ENCODE measurements at regions not wholly inside any gene's neighbourhood (a gene's known extent, or its start where the extent isn't known, plus 50 kb on each side); places are given as distances from the start of the nearest gene placed in this dataset.
"Not testable (repeated sequence)": the region's sequence is repeated elsewhere in the genome, so short reads cannot be mapped to it uniquely, and the experiment has no call there.

DNA sequence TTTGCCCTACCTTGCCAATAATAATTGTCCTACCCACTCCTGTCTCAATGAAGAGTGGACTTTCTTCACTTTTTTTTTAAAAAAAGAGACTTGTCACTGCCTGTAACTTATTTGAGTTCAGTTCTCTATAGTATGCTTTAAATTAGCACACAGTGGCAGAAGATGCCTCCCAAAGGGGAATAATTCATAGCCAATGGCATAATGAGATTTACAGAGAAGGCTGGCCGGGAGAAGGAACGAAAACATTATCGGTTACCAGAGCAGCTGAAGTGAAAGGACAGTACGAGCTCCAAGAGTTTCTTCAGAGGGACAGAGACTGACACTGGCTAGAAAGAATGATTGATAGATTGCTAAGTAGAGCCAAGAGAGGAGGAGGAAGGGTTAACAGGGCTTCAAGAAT, 356.3 kb downstream of the EMP1 start:
- no peak for DNase-seq

DNA sequence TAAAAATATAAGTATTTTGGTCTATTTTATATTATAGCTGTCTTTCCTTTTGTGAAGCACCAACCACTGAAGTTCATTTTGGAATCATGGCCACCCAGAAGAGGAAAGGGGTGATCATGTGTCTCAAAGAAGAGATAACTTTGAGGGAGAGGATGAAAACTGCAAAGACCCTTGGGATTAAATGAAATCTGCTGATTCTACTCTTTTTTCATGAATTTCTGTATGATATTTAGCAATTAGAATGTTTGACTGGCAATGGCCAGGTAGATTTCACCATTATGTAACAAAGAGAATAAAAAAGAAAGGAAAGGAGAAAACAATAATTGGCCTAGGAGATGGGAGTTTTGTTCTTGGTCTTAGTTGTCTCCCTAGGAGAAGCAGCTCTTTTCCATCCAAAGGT, 350.8 kb downstream of the EMP1 start:
- no peak for DNase-seq

DNA sequence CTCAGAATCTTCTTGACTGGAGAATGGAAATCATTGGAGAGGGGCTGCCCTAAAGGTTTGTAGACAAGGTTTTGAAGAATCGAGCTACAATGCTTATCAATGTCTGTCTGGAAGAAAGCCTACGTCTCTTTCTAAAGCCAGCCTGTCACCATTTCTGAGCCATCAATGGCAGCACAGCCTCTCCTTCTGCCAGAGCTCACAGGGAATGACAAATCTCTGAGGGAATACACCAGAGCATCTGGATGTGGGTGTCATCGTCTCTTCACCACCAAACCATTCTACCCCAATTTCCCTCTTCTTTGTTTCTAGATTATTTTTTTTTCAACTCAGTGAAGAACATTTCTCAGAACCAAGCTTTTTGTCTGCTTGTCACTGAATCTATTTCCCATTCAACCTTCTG, 349.7 kb downstream of the EMP1 start:
- DNase-seq, result no peak

DNA sequence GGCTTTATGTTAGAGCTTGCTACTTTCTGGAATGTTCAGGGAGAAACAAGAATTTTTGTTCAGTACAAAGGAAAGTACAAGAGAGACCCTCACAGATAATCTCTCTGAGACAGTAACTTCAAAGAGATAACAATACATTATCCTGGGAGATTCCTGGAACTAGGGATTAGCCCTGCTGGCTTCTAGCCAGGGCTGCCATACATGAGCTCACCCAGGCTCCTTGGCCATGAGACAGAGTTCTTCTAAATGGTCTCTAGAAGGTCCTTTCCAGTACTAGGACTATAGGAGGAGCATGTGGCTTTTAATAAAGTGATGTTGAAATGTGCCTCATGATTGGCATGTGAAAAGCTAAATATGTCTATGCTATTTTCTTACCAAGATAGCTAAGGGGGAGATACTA, 342.5 kb downstream of the EMP1 start:
- no peak for DNase-seq

DNA sequence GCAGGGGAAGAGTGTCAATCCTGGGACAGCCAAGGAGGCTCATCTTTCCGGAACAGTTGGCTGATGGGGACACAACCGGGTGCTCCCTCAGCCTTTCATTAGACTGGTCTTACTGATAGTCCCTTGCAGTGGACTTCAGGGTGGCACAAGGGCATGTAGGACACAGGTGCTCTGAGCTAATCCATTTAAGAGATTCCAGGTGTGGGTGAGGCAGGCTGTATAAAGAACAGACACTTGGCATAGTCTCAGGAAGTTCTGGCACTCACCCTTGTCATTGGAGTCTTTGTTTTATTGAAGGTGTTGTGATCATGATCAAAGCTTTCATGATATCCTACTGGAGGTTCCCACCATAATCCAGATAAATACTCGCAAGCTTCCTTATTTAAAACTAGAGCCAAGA, 341.6 kb downstream of the EMP1 start:
- DNase-seq, result no peak

DNA sequence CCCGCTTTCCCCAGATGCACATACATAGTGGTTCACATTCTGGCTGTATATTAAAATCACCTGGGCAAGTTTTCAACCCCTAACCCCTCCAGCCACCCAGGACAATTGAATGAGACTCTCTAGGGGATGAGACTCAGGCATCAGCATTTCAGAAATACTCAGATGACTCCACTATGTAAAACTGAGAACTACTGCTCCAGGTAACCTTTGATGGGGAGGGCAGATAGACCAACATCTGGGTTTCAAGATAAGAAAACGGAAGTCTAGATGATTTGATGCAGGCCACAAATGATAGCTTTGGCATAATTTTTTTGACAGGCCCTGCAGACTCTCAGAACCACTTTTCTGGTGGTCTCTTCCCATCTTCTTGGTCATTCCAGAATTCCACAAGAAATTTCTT, 341.1 kb downstream of the EMP1 start:
- no peak for DNase-seq

DNA sequence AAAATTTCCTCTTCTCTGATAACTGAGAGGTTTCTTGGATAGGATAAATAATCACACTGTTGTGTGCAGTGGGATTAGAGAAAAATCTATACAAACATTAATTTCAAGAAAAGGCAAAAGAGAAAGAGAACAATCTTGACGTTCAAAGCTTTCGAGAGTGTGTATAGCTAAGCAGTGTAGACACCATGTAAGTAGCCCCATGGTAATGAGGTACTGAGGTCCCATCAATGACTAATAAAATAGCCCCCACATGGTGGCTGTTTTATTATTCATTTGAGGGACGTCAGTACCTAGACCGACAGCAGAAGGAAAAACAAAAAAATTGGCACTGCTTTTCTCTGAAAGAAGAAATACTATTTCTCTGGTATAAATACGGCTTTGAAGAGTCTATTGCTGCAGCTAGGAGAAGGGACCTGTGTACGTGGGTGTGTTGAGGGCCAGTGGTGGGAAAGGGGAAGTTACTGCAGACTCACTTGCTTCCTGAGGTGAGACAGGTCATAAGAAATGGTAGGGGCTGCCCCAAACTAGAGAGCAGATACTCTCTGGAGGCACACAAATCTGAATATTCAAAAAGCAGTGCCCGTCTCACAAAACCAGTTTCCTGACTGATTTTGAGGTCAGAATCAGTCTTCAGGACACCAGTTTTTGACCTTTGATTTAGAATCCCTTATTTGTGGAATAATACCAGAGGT, 339.8 kb downstream of the EMP1 start:
- DNase-seq, result no peak

DNA sequence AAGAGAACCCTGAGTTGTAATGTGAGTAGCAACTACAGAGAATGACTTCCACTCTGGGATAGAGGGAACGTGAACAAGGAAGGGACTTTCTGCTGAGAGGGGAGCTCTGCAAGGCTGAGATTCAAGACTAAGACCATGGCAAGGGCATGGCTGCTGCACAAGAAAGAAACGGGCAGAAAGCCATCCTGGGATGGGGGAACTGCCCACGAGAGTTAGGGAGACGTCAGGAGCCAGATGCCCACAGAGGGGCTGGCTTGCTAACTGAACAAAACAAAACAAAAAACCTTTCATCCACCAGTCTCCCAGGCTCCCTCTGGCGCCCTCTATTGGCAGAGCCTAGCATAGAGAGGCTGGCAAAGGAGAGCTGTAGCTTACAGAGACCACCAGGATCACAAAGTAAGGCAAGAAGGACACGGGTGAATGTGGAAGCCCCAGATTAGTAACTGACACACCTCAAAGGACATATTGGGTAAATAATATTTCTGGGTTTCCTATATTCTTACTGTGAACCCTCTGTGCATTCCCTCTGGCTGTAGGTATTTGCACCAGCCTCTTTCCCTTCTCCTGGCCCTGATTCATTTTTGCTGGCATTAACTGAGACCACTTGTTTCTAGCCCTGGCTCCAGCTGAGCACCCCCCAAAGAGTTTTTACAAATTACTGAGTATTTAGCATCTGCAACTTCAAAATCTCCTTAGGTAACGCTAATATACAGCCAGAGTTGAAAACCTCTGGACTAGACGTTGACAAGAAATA, 338.3 kb downstream of the EMP1 start:
- DNase-seq, result peak; percentile 75

DNA sequence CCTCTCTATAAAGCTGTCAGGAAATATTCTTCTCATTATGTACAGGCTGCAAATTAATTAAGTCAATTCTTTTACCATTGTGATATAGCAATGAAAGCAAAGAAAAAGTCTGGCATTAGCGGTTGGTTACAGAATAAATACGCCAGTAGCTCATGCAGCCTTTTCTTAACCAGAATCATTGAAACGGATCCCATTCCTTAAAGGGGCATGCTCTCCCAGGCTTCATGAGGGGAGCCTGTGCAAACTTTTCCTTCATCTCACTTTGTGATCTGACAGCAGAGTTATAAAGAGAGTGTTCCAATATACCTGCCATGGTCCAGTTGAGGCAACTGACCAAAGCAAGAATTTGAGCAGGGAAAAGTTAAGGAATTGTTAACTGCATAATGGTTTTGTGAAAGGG, 337.7 kb downstream of the EMP1 start:
- DNase-seq, result no peak

DNA sequence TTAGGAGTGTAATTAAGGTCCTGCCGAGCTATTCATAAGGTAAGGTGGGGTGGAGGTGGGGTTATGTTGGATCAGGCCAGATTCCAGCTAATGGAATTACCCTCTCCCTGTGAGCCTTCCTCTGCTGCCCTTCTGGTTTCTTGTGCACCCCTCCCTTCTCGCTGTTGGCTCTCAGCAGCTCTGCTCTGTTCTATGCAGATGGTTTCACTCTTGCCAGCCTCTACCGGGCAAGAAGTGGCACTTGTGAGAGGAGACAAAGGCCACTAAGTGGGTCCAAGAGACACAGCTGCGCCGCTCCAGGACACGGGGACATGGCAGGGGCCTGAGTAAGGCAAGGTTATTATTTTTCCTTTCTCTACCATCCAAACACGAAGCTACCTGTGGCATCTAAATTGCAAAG, 334.4 kb downstream of the EMP1 start:
- no peak for DNase-seq

DNA sequence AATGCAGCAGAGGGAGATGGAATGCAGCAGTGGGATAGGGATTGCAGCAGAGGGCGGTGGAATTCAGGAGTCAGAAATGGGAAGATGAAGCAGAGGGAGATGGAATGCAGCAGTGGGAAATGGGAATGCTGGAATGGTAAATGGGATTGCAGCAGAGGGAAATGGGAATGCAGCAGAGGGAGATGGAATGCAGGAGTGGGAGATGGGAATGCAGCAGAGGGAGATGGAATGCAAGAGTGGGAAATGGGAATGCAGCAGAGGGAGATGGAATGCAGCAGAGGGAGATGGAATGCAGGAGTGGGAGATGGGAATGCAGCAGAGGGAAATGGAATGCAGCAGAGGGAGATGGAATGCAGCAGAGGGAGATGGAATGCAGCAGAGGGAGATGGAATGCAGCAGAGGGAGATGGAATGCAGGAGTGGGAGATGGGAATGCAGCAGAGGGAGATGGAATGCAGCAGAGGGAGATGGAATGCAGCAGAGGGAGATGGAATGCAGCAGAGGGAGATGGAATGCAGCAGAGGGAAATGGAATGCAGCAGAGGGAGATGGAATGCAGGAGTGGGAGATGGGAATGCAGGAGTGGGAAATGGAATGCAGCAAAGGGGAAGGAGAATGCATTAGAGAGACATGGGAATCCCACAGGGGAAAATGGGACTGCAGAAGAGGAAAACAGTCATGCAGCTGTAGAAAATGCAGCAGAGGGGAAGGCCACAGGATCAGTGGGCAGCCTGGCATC, 329.8 kb downstream of the EMP1 start:
- DNase-seq, result not testable (repeated sequence)

DNA sequence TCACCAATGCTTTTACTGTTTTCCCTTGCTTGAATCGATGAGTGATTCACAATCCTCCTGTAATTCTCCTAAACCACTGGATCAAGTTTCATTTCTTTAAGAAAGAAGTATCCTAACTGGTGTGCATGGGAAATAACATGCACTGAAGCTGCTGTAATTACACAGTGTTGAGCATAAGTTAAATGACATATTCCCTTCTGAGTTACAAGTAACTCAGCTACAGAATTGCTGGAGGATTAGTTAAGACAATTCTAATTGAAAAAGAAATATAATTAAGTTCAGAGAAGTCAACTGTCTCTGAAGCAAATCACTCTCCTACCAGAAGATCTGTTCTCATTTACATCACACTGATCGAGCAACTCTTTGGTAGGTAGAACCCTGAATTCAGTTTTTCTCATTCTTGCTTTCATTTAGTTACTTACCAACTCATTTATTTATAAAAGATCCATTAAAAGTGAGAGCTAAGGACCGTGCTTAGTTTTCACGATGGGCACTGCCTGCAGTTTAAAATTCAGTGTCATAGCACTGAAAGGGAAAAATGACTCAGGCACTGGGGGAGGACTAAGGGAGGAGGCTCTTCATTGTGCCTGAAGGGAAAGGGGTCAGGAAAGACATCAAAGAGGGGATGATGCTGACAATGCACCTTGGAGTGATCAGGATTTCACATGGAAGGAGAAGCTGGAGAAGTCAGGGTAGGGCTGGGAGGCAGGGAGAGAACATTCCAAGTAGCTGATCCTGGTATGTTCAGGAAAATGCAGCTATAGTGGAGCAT, 327.2 kb downstream of the EMP1 start:
- DNase-seq, result no peak

DNA sequence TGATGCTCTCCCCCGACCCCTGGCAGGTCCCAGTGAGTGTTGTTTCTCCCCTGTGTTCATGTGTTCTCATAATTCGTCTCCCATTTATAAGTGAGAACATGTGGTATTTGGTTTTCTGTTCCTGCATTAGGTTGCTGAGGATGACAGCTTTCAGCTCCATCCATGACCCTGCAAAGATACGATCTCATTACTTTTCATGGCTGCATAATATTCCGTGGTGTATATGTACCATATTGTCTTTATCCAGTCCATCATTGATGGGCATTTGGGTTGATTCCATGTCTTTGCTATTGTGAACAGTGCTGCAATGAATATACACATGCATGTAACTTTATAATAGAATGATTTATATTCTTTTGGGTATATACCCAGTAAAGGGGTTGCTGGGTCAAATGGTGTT, 321.5 kb downstream of the EMP1 start:
- not testable (repeated sequence) for DNase-seq

DNA sequence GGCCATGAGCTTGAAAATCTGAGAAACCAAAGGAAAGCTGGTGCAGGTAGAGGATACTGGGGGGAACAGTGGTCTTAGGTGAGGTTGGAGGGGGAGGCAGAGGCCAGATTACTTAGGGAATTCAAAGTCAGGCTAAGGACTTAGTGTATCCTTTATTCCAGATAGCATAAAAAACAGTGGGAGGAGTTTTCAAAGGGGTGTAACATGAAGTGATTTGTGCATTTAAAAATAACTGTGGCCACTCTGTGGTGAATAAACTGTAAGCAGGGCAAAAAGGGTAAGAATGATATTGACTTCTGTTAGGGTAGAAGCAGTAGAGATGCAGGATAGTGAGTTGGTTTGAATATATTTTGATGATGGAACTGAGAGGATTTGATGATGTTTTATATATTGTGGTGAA, 313.2 kb downstream of the EMP1 start:
- no peak for DNase-seq

DNA sequence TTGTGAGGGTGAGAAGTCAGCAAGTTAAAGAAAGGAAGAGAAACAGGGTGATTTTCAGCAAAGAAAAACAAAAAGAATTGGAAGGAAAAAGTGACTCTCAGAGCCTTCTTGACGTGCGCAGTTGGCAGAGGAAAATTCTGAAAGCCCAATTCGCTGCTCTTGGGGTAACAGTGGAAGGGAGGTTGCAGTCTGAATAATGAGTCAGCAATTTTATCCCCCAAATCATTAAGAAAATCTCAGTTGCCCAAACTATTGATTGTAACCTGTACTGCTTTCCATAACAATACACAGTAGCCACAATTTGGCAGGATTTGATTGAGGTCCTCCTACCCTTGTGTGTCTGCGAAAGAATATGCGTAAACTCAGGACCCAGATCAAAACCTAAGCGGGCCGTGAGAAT, 309.1 kb downstream of the EMP1 start:
- DNase-seq, result no peak

DNA sequence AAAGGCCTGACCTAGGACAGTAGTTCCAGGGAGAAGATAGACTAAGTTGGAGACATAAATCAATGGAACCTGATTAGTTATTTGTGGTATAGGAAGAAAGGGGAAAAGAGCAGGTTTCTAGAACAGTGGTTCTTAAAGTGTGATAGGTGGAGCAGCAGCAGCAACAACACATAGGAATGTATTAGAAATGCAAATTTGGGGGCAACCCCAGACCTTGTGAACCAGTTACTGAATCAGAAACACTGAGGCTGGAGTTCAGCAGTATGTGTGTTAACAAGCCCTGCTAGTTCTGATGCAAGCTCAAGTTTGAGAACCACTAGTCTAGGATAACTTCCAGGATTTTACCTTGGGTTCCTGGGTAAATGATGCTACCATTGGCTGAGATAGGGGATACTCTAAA, 308.7 kb downstream of the EMP1 start:
- no peak for DNase-seq

DNA sequence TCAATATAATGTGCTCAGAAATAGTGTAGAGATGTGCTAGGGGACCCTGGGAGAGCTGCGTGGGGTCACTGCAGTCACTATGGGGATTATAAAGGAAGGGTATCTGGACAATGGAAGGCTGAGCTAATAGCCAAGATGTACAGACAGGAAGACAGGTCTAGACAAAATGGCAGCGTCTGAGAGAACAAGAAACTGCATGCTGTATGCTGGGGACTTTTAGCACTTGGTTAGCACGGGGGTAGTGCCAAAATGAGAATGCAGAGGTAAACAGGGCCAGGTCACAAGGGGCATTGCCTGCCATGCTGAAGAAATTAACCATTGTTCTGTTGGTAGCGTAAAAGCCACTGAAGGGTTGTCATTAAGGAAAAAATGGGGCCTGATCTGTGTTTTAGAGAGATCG, 308.2 kb downstream of the EMP1 start:
- no peak for DNase-seq

DNA sequence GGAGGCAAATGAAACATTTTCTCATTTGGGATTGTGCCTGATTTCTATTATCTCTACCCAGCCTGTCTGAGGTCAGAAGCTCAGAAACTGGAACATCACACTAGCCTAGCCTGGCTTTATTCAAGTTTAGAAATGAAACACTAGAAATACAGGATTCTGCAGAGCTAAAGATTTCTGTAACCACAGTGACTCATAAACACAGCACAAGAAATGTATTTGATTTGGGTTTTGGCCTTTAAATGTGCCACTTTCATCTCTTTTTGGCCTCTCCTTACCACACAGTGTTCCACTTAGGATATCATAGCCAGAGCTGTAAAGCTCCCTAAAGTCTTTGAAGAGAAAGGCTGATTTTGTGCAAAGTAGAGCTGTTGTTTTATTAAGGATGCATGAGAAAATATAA, 307.5 kb downstream of the EMP1 start:
- no peak for DNase-seq

DNA sequence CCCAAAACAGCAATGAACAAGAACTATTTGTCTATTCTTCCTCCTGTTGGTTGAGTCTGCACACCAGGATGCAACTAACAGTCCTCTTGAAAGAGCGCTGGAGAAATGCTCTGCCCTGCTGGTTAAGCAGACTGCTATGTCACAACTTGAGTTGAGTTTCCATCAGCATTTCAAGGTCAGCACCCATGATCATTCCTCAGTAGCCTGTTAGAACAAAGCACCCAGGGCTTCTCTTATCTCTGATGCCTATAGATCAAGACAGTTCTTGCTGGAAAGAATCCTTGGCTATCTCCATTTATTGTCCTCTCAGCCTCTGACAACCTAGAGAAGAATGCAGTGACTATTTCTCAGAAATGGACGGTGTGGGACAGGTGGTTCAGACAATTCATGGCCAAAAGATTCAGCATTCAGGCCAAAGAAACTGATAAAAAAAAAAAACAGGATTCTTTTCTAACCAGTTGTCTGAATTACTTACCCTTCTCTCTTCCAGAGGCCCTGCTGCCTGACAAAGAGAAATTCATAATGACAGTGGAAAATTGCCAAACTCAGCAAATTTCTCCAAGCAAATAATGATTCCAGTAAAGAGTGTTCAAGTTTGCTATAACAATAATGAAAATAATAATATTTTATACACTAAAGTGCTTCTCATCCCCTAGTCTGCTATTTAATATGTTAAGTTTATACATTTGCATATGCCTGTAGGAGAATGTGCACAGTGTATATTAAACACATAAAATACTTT, 306.7 kb downstream of the EMP1 start:
- DNase-seq, result no peak

DNA sequence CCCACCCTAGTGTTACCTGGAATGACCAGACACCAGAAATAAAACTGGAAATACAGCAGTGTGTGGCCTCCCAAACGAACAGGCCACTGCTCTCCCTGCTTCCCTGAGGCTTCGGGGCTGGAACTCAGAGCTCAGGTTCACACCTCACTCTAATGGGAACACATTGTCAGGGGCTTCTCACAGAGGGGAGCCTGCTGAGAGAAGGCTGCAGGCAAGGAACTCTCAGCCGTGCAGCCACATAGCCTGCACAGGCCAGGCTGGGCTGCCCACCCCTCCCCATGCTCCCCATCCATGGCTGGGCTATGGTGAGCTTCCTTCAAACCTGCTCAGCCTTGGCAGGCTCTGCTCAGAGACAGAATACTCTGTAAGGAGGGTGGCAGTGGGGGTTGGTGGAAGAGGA, 302.5 kb downstream of the EMP1 start:
- no peak for DNase-seq

DNA sequence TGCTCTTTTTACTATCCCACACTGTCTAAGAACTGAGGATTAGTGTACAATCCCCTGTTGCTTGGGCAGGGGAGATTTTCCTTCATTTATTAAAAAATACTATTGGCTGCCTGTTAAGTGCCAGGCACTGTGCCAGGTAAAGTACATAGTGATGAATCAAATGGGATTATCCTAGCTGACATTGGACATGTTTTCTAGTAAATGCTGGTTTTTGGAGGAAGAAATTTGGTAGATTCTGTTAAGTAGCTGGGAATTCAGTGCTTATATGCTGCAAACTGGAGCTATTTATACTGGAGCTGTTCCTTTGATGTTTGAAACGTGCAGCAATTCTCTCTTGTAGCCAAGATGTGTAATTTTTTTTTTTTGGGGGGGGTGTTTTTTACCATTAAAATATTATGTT, 299.6 kb downstream of the EMP1 start:
- DNase-seq, result no peak

DNA sequence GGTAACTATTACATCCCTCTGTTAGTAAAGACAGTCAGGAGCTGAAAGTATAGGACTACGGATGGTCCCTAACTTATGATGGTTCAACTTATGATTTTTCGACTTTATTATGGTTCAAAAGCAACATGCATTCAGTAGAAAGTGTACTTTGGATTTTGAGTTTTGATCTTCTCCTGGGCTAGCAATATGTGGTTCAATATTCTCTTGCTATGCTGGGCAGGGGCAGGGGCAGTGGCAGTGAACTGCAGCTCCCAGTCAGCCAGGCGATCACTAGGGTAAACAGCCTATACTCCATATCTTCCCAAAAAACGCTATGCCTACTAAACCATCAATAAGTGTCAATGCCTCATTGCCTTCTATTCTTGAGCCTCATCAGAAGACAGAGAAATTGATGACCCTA, 292.7 kb downstream of the EMP1 start:
- no peak for DNase-seq

DNA sequence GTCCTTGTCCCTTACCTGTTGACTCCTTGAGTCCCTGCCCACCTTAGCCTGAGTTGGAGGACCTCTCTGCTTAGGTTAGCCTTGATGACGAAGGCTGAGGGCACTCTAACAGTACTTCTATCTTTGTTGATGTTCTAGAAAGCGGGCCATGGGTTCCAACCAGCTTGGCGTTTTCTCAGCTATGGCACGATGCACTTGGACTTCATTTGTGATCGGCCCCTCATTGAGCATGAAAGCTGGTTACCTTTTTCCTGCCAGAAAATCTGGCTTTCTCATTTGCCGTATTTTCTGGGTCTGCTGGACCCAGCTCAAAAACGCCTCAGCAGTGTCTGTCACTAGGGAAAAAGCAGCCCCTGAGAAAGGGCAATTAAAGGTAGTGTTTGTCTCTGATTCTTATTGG, 290.8 kb downstream of the EMP1 start:
- DNase-seq, result no peak

Measured in left hindlimb (tissue), 1 donor.